ENCODE measurements at regions not wholly inside any gene's neighbourhood (a gene's known extent, or its start where the extent isn't known, plus 50 kb on each side); places are given as distances from the start of the nearest gene placed in this dataset.
A peak's percentile ranks its signal among the peaks of the same experiment; 100 is the strongest.

DNA sequence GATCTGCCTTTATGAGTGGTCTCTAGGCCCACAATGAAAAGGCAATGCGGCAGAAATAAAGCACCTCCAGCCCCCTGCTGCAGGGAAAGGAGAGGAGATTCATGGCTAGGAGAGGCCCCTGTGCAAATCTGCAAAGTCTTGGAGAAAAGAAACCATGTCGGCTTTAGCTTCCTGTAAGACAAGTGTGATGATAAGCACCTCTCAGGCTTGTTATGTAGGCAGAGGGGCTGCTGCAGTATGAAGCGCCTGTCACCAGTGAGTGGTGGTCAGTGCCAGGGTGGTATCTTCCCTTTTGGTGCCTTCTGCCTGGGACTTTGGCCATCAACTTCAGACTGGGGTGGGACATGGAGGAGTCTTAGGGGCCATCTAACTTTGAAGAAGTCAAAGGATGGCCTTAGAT, 59.2 kb upstream of the ARHGEF3 start:
- no peak for DNase-seq

DNA sequence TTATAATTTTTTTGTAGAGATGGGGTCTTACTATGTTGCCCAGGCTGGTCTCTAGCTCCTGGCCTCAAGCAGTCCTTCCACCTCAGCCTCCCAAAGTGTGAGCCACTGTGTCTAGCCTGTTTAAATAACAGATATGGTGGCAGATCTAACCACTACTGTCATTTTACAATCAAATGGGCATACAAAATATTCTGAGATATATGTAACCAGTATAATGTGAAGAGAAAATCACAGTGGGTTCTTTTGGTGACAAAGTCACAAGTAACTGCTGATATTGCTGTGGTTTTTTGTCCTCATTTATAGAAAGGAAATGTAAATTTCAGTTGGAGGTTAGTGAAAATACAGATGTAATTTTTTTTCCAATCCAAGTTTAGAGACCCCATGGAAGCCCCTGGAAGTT, 58.6 kb upstream of the ARHGEF3 start:
- DNase-seq = no peak

DNA sequence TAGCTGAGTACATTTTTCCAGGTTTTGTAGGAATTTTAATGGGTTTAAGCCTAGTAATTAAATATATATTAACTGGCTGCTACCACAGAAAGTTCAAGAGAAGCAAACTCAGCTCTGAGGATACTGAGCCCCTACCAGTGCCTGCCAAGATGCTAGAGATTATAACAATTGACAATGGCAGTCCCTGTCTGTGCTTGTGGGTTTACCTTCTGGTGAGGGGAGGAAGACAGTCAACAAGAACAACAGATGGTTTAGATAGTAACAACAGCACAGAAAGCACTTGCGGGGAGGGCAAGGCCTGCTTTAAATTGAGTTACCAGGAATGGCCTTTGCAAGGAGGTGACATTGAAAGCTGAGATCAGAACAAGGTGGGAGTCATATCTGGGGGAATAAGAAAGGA, 56.6 kb upstream of the ARHGEF3 start:
- DNase-seq = no peak

DNA sequence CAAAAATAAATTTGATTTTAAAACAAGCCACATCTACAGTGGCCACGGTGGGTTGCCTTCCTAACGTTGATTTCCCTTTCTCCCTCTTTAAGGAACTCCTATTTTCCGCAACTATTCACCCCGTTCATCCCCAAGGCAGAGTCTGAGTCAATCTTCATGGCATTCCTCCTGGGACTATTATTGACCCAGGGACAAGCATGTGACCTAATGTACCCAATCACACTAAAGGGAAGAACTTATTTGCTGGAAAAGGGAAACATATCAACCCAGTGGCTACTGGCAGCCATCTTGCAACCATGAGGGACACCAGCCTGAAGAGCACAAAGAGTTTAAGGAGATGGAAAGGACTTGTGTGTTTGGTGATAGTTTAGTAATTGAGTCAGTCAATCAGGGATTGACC, 55.4 kb upstream of the ARHGEF3 start:
- no peak for DNase-seq

DNA sequence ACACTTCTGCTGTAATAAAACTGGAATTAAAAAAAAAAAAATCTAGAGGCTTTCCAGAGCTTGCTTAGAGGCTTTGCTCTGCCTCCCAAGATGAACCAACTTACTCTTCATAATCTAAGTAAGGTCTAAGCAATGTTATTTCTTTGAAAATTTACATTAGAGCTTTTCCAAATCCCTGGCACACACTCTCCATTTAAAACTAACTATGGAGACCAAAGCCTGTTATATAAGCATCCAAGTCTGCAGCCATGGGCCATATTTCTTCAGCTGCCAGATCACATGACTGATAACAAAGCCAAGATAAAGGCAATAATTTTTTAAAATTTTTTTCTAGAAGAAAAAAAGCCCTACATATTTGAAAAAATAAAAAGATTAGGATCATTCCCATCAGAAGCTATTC, 55.0 kb upstream of the ARHGEF3 start:
- DNase-seq = no peak

DNA sequence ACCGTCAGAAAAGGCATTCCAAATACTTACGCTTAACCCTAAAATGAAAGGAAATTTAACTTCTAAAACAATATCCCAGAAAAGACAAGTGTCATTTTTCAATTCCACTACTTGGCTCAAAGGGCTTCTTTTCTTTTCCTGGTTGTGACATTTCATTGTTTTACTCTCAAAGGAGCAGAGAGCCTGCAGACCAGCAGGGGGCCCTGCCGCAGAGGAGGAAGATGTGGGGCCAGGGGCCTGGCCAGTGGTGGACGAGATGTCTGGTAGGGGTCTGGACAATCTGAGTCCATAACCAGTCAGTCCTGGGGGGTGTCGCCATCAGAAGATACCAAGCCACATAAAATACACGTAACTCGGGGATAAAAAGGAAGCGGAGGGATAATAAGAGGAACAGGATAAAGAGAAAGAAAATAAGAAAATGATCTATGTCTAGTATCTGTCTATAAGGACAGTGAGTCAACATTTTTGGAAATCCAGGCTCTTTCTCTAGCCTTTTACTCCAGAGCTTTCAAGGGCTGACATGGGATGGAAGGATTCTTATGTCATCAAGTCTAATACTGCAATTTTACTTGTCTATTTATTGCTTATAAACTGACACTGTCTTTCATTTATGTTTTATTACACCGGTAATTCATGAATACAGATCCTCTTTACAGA, 54.2 kb upstream of the ARHGEF3 start:
- peak; percentile 9 for DNase-seq

DNA sequence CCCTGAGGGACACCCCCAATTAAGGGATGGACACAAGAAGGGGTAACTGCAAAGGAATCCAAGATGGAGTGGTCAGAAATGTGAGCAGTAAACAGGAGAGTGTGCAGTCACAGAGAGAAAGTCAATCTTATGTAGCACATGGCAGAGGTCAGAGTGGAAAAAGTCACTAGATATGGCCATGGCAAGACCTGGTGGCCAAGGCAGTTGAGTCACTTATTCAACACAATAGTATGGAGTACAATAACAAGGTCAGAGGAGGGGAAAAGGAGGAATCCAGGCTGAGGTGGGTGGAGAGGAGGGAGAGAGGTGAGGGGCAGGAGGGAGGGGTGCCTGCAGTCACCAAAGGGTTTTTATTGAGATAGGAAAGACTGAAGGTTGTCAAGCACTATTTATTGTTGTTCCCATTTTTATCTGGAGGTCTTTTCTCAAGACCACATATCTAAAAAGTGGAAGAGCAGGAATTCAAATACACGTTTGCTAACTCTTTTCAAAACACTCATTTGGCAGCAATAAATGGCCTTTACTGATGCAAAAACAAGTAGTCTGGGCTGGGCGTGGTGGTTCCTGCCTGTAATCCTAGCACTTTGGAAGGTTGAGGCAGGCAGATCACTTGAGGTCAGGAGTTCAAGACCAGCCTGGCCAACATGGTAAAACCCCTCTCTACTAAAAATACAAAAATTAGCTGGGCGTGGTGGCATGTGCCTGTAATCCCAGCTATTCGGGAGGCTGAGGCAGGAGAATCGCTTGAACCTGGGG, 53.3 kb upstream of the ARHGEF3 start:
- no peak for DNase-seq

DNA sequence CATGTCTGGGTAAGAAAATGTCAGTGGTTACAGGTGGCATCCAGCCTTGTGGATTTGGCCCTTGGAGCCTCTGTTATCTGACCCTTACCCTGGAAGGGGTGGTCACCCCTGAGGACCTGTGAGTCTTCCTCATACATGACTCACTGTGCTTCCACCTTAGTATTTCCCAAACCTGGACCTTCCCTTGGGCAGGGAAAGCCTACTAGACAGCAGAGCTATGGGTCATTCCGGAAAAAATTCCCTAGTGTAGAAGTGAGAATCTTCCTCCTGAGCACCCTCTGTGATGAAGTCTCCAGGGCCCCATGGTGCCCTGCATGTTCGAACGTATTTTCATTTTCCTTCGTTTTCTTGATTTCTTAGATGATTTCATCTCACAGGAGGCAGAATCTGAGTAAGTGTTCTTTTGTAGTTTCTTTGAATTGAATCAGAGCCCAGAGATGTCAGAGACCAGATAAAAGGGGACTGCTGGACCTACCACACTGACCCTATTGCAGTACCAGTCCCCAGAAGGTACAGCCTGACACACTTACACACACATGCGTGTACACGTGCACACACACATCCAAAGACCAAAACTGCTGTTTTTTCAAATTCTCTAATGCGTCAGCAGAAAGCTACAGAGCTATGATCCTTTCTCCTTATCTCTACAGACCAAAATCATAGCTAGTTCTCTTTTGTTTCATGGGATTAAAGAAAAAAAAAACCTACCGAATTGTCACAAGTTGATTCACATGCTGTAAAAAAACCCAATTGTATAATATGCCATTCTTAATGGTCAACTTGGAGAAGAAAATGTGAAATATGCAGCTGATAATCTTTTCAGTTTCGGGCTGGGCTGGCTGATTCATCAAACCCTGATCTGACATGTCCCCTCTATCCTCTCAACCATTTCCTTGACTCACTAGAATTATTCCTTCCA, 50.5 kb upstream of the ARHGEF3 start:
- DNase-seq = no peak

All from CD4-positive, alpha-beta T cell treated with Interferon gamma for 1 hour (primary cell).